Liver (tissue), 3 donors: ENCODE measurements at regions not wholly inside any gene's neighbourhood (a gene's known extent, or its start where the extent isn't known, plus 50 kb on each side); places are given as distances from the start of the nearest gene placed in this dataset.

Experiments used
- ATF3 ChIP-seq: IDR thresholded peaks from 2 replicates; pipeline ENCODE4 v1.6.1; 2016; ENCODE audit warnings: antibody characterized with exemption
- CTCF ChIP-seq: fragments of 150-350 bp; IDR thresholded peaks from 2 replicates; pipeline ENCODE4 v1.5.1; 2017; ENCODE audit warnings: improper control_type of control experiment, low read depth, low read length; ENCODE audit not compliant: missing input control
- EGR1 ChIP-seq, 2 donors: IDR thresholded peaks; 2 replicates each; pipeline ENCODE4 v1.6.1; 2016 to 2018; ENCODE audit warnings: antibody characterized with exemption in 2 of 2, low read depth in 2 of 2
- FOXA2 ChIP-seq: IDR thresholded peaks from 2 replicates; pipeline ENCODE4 v1.6.1; 2016; ENCODE audit warnings: antibody characterized with exemption
- GABPA ChIP-seq, 2 donors: IDR thresholded peaks in 1 of 2; conservative IDR thresholded peaks in 1 of 2; 2 replicates each; pipeline ENCODE4 v1.6.1; 2016; ENCODE audit warnings: antibody characterized with exemption in 2 of 2, mild to moderate bottlenecking in 1 of 2, moderate library complexity in 1 of 2
- HNF4G ChIP-seq: IDR thresholded peaks from 2 replicates; pipeline ENCODE4 v1.6.1; 2016; ENCODE audit warnings: antibody characterized with exemption
- MAX ChIP-seq: IDR thresholded peaks from 2 replicates; pipeline ENCODE4 v1.6.1; 2016; ENCODE audit warnings: antibody characterized with exemption
- REST ChIP-seq: IDR thresholded peaks from 2 replicates; pipeline ENCODE4 v1.6.1; 2016; ENCODE audit warnings: antibody characterized with exemption, mild to moderate bottlenecking
- TAF1 ChIP-seq: conservative IDR thresholded peaks from 2 replicates; pipeline ENCODE4 v1.6.1; 2016; ENCODE audit warnings: antibody characterized with exemption, mild to moderate bottlenecking
- TF ChIP-seq, protein P1 (sequence below): IDR thresholded peaks from 2 replicates; pipeline ENCODE4 v1.6.1; 2016; ENCODE audit warnings: antibody characterized with exemption
- donor health status: healthy.
- donor health status: healthy.

DNA sequence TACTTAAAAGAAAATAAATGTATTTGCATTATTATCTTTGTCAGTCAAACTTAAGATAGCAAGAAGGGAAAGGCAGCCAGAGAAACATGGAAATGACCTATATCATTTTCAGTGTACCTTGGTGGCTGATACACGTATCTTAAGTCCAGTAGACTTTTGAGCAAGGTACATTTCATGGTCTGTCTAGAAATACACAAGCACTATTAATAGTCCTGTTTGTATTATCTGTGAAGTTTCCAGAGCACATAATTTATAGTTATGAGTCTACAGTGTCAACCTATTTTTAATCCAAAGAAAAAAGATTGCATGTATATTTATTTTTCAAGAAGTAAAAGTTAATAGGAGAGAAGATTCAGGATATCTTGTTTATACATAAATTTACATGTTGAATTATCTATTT is 95.7 kb downstream of the IZUMO3 start:
- TF ChIP-seq GABPA (IDR thresholded peaks at IDR 0.05 in 1 of 2, conservative IDR thresholded peaks at IDR 0.05 in 1 of 2) (no peak), CTCF (no peak), FOXA2 (no peak), ATF3 (no peak), TAF1 (no peak), HNF4G (no peak), MAX (no peak), EGR1 (IDR thresholded peaks at IDR 0.05; ENCODE audit: low read depth in 2 of 2) (no peak), REST (no peak)
- TF ChIP-seq, protein P1, sequence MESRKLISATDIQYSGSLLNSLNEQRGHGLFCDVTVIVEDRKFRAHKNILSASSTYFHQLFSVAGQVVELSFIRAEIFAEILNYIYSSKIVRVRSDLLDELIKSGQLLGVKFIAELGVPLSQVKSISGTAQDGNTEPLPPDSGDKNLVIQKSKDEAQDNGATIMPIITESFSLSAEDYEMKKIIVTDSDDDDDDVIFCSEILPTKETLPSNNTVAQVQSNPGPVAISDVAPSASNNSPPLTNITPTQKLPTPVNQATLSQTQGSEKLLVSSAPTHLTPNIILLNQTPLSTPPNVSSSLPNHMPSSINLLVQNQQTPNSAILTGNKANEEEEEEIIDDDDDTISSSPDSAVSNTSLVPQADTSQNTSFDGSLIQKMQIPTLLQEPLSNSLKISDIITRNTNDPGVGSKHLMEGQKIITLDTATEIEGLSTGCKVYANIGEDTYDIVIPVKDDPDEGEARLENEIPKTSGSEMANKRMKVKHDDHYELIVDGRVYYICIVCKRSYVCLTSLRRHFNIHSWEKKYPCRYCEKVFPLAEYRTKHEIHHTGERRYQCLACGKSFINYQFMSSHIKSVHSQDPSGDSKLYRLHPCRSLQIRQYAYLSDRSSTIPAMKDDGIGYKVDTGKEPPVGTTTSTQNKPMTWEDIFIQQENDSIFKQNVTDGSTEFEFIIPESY: no peak
